HG03159 (cell line): ENCODE measurements at regions not wholly inside any gene's neighbourhood (a gene's known extent, or its start where the extent isn't known, plus 50 kb on each side); places are given as distances from the start of the nearest gene placed in this dataset.
"Not testable (repeated sequence)": the region's sequence is repeated elsewhere in the genome, so short reads cannot be mapped to it uniquely, and the experiment has no call there.

Experiments used
- ATAC-seq: cut with Tn5 transposase; IDR thresholded peaks from one replicate; pipeline ENCODE4 v1.9.1; 2021; ENCODE audit warnings: mild to moderate bottlenecking, moderate library complexity; ENCODE audit not compliant: unreplicated experiment

DNA sequence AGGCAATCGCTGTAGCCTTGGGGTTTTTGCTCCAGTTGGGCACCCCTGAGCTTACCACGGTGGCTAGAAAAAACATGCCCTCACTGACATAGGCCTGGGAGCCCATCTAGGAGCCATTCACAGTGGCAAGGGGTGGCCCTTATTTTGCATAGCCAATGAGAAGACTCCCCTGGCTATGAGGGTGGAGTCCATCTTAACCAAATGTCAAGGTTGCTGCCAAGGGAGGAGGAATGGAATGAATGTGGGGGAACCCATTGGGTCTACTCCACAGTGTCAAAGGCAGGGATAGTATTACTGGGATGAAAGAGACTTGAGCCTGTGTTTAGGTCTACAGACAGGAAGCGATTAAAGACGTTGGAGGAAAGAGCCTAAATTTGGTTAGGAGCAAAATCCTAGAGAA lies 295.7 kb upstream of the PLGLB2 start:
- ATAC-seq = not testable (repeated sequence)

DNA sequence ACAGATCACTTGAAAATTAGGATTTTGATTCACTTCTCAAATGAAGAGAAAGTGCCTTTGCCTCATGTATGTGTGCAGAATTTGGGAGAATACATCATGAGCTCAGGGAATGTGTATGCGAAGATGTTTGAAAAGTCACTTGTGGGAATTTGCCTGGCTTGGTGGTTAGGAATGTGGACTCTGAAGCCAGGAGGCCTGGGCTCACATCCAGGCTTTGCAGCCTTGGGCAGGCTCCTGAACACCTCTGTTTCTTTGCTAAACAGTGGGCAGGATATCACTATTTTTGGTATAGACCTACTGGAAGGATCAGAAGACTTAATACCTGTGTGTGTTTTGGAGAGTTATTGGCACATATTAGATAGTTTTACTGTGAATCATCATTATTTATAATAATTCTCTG lies 295.0 kb upstream of the PLGLB2 start:
- not testable (repeated sequence) for ATAC-seq

DNA sequence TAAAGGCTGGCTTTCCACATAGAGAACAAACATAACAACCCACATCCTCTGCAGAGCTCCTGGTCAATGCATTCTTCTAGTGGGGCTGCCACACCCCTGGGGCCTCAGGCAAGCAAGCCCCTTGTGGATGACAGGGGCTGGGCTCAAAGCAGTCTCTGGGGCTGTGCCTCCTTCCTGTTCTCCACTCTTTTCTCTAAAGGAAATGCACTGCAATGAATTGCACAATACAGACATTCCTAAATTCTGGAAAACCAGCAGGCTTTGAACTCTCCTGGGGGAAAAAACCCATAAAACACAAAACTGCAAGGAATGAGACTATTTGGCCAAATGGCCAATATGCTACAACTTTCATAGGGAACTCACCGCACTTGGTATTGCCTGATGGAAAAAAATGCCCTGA lies 293.9 kb upstream of the PLGLB2 start:
- ATAC-seq = not testable (repeated sequence)

DNA sequence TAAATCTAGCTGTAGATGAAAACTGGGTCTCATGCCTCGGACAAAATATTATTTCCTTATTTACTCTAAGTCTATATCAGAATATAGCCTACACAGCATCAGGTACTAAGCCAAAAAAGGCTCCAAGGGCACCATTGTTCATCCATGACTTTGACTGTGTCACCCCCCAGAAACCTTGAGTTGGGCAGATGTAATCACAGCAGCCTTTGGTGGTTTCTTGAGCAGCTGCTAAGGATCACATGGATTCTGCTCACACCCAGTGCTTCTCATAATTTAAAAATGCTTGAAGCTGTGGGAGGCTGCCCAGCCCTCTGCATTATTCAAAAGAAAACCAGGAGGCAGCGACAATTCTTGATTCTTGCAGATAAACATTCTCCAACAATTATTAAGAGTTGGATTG lies 293.5 kb upstream of the PLGLB2 start:
- ATAC-seq = not testable (repeated sequence)

DNA sequence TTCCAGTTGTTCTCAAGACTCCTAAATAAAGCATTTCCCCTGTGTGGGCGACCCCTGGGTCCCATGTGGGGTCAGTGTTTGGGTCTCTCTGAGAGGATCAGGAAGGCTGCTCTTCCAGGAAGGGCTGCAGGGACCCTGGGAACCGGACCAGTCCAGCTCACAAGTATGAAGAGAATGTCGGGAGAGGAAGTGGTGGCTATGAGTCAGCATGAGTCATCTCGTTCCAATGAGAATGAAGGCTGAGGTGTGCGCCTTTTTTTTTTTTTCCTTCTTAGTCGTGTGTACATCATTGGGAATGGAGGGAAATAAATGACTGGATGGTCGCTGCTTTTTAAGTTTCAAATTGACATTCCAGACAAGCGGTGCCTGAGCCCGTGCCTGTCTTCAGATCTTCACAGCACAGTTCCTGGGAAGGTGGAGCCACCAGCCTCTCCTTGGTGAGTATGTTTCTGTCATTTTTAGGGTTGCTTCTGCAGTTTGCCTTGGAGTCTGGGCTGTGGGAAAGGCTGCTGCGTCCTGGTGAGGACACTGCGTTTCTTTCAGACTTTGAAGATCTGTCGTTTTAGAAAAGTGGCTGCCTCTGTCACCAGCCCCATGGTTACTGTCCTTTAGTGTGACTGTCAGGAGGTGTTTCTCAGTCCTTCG lies 292.6 kb upstream of the PLGLB2 start:
- ATAC-seq = peak; percentile 32

DNA sequence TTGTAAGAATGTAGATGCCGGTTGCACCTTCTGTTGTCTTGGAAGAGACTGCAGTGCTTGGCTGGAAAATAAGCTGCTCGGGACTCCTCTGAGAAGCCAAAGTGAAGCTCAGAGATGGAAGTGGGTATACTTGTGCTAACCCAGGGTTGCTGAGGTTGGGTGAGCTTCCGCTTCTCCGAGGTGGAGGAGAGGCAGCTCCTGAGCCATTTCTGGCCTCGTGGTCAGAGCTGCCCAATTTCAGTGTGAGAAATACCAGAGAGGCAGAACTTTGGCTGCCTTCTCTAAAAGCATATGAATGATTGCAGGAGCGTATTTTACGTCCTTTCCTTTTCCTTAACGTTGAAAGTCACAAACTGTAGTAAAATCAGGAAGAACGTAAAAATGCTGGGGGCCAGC lies 292.0 kb upstream of the PLGLB2 start:
- peak; percentile 36 for ATAC-seq

DNA sequence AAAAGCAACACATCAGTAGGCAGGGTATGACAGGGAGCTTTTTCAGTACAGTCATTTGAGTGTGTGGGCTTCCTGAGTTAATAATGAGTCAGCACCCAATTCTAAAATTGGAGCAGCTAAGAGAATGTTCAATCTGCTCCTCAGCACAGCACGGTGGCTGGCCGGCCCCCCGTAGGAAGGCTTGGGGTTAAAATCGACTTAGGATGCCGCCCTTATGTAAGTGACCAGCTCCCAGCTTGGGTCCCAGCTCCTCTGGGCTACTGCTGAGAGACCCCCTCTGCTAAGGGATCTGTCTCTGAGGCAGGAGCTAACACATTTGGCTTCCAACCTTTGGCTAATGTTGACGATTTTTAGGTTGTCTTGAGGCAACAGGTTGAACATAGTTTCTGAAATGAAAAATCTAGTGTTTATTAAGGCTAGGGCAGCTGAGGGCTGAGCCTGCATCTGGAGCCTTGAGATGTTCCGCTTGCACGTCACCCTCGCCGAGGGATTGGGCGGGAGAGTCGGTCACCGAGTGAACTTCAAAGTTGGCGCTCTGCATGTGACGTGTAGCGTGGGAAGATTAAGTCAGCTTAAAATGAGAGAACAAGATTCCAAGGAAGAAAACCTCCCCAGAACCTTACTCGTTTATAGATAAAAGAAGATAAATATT lies 291.3 kb upstream of the PLGLB2 start:
- peak; percentile 82 for ATAC-seq

DNA sequence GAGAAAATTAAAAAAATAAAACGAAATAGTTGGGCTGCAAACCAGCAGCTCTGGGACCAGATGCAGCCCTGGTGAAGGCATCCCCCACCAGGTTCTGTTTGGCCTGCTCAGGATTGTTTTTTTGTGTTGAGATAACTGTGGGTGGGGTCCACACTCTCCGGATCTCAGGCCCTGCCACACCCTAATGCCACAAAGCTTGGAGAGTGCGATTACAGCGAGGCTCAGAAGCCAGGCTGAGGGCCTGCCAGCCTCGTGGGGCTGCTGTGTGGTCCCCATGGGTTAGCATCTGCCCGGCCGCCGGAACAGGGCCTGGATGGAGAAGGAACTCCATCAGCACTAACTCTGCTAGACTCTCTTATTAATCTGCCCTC lies 290.8 kb upstream of the PLGLB2 start:
- ATAC-seq = not testable (repeated sequence)

DNA sequence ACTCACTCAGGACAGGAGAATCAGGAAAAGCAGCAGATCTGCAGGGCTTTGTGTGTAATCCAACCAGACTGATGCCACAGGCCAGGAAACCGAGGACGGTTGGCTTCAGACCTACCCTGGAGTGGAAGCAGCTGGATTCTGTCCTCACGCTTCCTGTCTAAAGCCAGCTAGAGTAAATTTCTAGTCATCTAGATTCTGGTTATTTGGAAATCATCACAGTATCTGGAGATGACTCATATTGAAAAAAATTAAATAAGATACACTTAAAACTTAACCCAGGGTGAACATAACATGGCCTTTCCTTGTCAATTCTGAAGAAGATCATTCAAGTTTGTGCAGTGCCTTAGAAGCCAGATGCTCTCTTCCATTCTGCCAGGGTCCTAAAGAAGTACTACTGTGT lies 288.9 kb upstream of the PLGLB2 start:
- not testable (repeated sequence) for ATAC-seq

DNA sequence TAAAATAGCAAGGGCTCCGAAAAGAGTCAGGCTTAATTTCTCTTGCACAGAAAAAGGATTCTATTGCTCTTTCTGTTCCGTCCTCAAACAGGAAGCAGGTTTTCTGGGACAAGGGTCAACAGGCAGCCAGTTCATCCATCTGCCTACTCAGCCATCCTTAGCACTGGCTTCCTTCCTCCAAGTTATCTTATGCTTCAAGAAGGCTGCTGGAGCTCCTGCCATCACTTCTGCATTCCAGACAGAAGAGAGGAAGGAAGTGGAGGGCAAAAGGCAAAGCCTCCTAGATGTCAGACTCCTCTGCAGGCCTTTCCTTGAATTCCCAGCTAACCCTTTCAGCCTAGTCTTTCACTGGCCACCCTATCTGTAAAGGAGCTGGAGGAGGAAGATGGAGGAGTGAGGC lies 287.8 kb upstream of the PLGLB2 start:
- not testable (repeated sequence) for ATAC-seq

DNA sequence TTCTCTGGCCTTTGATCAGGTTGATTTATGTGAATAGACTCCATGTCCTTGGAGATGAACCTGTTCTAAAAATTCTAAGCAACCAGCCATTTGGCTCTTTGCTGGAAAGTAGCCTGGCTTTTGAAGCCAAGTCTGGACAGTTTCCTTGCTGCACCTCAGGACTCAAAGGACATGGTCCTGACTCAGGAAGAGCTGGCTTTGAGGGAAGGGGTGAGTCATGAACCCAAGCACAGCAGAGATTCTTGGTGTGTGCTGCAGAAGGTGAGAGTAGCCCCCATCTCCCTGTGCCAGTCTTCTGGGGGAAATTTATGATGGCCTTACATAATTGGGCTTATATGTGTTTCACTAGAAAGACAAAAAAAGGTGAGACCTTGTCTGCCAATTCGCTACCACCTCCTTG lies 287.2 kb upstream of the PLGLB2 start:
- not testable (repeated sequence) for ATAC-seq

DNA sequence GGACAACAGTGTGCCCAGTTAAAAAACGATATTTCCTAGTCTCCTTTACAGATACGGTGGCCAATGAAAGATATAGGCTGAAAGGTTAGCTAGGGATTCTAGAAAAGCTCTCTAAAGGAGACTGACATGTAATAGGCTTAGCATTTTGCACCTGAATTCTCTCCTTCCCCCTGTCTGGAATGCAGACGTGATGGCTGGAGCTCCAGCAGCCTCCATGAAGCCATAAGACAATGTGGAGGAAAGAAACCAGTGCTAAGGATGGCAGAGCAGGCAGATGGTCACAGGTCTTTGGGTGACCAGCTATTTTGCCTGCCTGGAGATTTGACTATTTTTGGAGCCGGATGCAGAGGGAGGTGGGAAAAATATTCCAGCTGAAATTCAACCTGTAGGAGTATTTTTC lies 286.2 kb upstream of the PLGLB2 start:
- ATAC-seq = not testable (repeated sequence)

DNA sequence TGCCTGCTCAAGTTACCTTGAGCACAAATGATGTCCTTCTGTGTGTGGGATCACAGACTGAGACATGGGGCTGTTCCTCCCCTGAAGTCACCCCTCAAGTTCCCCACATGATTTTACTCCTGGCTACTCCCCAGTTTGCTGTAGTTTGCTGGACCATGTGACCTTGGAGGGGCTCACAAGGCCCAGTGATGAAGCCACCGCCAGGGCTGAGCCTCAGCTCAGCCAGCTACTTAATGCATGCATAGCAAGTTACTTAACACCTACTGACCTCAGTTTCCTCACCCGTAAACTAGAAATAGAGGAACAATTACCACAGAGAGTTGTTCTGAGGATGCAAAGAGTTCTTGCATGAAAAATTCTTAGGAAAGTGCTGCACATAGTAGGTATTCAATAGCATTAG lies 283.7 kb upstream of the PLGLB2 start:
- ATAC-seq = not testable (repeated sequence)

DNA sequence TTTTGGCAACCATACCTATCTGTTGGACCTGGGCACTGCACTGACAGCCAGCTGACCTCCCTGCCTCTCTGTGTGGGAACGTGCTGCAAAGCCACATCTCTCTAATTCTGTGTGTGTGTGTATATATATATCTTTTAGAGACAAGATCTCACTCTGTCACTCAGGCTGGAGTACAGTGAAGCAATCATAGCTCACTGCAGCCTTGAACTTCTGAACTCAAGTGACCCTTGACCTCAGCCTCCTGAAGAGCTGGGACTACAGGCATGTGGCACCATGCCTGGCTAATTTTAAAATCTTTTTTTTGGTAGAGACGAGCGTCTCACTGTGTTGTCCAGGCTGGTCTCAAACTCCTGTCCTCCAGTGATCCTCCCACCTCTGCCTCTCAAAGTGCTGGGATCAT lies 282.2 kb upstream of the PLGLB2 start:
- not testable (repeated sequence) for ATAC-seq

DNA sequence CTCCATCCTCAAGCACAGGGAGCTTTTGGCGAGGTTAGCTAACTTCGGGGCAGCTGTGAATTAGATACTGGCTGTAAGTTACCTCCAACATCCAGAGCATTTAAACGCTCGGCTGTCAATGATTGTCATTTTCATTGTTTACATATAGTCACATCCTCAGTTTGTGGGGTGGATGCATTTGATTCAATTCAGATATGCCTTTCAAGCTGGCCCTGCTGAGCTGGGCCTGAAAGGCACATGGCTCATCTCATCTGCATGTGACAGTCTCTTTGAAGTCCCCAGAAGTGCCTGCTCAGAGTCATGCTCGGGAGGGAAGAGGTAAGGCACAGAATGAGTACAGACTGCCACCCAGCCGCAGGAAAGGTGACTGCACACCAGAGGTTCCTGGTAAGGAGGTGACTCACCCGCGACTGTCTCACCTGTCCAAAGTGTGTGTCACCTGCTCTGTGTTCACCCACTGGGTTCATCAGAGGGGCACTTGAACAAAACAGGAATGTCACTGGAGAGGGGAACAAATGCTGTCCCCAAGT lies 281.2 kb upstream of the PLGLB2 start:
- peak; percentile 60 for ATAC-seq

DNA sequence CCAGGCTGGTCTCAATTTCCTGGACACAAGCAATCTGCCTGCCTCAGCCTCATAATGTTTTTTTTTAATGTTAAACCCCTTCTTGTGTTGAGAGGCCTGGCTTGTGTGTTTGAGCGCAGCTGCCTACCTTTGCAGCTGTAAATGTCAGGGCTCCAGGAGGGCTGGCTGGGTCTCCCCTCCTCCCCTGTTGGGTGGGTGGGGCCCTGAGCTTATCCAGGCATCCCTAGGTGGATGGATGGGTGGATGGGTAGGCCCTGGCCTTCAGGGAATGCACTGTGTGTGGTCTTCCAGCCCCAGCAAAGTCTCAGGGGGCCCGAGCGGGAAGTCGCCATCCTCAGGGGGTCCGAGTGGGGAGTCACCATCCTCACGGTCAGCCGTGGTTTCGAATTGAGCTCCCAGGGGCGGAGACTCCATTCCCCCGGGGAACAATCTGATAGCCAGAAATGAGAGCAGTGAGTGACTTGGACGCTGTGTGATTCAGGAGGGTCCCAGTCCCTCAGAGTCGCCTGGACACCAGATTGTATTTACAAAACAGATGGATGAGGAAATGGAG lies 279.4 kb upstream of the PLGLB2 start:
- not testable (repeated sequence) for ATAC-seq

DNA sequence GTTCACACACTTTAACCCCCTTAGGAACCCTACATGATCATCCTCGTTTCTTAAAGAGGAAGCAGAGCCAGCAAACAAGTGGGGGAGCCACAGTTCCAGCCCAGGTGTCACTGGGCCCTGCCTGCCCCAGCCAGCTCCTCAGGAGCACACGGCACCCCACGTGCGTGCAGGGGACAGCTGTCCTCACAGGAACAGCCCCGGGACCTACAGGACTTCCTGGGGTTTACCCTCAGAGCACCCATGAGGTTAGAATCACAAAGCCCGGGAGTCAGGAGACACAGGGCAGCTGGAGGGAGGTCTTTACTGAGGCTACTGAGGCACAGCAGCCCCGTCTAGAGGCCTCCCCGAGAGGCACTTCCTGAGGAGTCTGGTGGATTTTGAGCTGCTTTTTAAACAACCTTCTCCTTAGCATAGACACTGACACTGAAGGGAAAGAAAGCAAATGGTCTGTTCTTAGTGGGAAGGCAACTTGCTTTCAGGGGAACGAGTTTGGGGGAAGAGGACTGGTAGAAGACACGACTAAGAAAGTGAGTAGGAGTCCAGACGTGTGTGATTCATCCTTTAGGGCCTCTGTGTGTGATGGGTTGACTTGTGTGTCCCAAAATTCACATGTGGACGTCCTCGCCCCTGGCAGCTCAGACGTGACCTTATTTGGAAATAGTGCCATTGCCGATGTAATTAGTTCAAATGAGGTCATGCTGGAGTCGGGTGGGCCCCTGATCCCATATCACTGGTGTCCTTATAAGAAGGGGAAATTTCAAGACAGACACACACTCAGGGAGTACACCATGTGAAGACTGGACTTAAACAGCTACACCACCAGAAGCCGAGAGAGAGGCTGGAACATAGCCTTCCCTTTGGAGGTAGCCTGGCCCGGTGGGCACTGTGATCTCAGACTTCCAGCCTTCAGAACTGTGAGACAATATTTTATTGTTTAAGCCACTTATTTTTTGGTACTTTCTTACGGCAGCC lies 278.4 kb upstream of the PLGLB2 start:
- ATAC-seq = peak; percentile 35

DNA sequence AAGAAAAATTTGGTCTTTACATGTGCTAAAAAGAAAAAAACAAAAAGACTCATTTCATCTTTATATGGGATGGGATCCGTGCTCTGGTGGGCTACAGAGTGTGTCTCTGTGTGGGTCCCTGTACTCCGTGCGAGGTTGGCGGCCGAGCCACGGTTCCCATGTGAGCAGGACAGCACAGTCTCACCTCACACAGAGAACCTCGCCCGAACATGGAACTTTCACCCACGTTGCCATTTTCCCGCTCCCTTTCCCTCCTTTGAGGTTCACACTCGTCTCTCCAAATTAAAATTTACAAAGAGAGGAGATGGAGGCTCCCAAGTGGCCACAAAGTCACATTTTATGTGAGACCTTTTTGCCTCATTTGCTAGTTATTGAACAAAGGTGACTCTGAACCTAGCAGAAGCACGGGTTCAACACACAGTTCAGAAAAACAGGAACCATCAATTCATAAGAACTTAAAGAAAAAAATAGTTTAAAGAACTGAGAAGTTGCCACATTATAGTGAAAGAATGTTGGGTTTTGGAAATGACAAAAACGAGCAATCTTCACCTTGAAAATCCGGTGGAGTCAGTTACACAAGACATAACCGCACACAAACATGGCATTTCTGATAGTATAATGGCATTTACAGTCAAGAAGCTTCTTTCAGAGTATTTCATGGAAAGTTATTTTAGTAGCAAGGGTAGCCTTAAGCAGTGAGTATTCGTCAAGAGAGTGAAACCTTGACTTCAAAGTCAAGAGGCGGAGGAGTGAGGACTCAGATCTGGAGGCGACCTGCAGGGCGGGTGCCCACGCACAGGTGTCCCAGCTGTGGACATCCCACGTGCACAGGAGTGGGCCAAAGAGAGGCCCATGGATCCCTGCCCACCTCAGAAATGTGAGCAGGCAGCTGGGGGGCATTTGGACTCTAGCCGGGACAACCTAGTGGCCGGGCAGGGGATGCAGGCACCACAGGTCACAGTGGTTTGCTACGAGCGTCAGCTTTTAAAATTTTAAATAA lies 277.2 kb upstream of the PLGLB2 start:
- not testable (repeated sequence) for ATAC-seq

DNA sequence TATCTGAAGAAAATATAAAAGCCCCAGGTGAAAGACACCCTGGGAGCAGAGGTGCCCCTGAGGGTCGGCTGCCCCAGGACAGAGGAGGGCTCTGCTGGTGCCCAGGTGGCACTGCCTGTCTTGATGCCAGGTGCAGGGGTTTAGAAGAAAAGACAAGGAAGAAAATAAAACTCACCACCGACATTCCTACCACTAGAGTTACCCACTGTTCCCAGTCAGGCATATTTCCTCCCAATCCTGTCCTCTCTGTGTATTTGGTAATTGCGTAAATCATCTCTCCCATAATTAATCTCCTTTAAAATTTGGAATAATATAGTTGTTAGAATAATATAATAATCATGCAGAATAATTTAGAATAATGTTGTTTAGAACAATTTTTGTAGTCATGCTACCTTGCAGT lies 276.4 kb upstream of the PLGLB2 start:
- ATAC-seq = not testable (repeated sequence)
